BLaER1 treated with 17β-estradiol and CSF1 and Interleukin-3, amounts not matched to agents 10 nM and 100 nM (cell line): ENCODE measurements at regions not wholly inside any gene's neighbourhood (a gene's known extent, or its start where the extent isn't known, plus 50 kb on each side); places are given as distances from the start of the nearest gene placed in this dataset.

Experiments
- H3K27ac ChIP-seq, 11 experiments: shearing (Covaris generic); formaldehyde crosslinking; 2 replicates each; pipeline ENCODE4 v1.8.1; 2022
- H3K27me3 ChIP-seq, 11 experiments: shearing (Covaris generic); formaldehyde crosslinking; 2 replicates each; pipeline ENCODE4 v1.8.1; 2022
- H3K36me3 ChIP-seq, 11 experiments: shearing (Covaris generic); formaldehyde crosslinking; 2 replicates each; pipeline ENCODE4 v1.8.1; 2022
- H3K4me1 ChIP-seq, 10 experiments: shearing (Covaris generic); formaldehyde crosslinking; 2 replicates each; pipeline ENCODE4 v1.8.1; 2022
- H3K4me2 ChIP-seq, 11 experiments: shearing (Covaris generic); formaldehyde crosslinking; 2 replicates each; pipeline ENCODE4 v1.8.1; 2022
- H3K4me3 ChIP-seq, 10 experiments: shearing (Covaris generic); formaldehyde crosslinking; 2 replicates each; pipeline ENCODE4 v1.8.1; 2022
- H3K9ac ChIP-seq, 11 experiments: shearing (Covaris generic); formaldehyde crosslinking; 2 replicates each; pipeline ENCODE4 v1.8.1; 2022
- H3K9me3 ChIP-seq, 11 experiments: shearing (Covaris generic); formaldehyde crosslinking; replicated peaks in 1 of 11; 2 replicates each; pipeline ENCODE4 v1.8.1; 2022
- H4K20me1 ChIP-seq, 11 experiments: shearing (Covaris generic); formaldehyde crosslinking; 2 replicates each; pipeline ENCODE4 v1.8.1; 2022
- Cebpa-rat ChIP-seq, 11 experiments: shearing (Covaris generic); IDR thresholded peaks; 2 replicates each; pipeline ENCODE4 v1.8.1; 2022

DNA sequence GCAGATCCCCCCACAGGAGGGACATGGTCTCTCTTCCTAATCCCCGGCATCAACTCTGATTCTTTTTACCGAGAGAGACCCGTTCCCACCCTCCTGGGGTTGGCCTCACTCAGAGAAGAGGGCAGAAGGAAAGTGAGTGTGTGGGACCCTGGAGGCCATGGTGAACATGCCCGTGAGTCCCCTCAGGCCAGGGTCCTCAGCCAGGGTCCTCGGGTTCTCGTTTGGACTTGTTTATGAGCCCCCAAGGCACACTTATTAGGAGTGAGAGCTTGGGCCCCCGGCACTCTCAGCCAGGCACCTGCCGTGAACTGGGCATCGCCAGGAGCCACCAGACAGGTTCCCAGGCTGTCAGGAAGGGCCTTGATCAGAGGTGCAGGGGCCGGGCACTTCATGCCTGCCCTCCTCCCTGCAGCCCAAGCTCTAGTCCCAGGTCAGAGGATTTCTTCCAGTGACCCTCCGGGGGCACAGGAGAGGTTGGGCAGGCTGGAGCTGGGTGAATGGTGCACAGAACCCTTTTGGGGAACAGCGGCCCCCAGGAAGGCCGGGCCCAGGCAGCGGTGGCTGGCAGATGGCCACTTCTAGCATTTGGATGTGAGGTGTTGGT, 122.6 kb downstream of the CRYAA start:
- Histone ChIP-seq H3K27me3 (peaks cover 0 to 10% (median 0%) of the 10 kb centered on the region in 11 experiments; a peak in 1 of 22 replicates), H3K27ac (no peak overlapping the region), H3K4me2 (peak overlapping the region in 6 of 11 experiments; percentile 57 to 81 (median 78); a peak in 10 of 22 replicates), H3K9ac (no peak overlapping the region), H4K20me1 (no peaks in the 10 kb centered on the region; a peak in 2 of 22 replicates), H3K4me1 (peaks cover 25 to 93% (median 73%) of the 10 kb centered on the region in 10 experiments), H3K4me3 (no peak overlapping the region), H3K36me3 (no peaks in the 10 kb centered on the region), H3K9me3 (peaks cover 0 to 24% (median 11%) of the 10 kb centered on the region in 11 experiments; a peak in 14 of 22 replicates)
- TF ChIP-seq Cebpa-rat (IDR thresholded peaks at IDR 0.05) = no peak

DNA sequence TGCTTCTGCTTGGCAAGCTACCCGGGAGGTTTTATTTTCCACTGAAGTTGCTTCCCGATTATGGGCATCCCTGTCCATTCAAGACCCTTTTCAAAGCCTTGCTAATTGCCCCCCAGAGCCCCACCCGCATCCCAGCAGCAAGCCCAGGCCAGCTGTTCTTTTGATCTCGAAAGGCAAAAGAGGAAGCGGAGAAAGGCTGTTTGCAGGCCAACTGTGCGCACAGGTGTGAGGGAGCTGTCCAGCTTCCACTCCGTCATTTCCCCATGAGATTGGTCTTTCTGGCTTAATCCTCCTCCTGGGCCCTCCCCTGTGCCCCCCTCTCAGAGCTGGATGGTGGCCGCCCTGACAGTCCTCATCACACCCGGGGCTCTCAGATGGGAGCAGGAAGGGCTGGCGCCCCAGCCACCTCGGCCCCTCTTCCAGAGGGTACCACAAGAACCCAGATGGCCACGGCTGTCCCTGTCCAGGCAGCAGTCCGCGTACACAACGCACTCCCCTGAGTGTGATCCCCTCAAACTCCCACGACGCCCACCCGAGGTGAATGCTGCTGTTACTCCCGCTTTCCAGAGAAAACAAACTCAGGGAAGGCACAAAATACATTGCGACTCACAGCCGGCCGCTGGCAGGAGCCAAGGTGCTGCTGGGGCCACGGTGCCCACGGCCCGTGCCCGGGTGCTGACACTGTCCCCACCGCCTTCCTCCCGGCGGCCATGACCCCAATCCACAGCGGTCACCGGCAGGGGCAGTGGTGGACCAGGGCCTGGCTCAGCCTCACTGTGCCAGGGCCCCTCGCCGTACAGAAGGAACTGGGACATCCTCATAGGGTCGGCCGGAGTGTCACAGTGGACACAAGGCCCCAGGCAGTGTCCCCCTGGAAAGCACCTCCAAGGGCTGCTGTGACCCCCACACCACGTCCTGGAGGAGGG, 121.9 kb downstream of the CRYAA start:
- Histone ChIP-seq H3K36me3 (no peaks in the 10 kb centered on the region), H3K27me3 (peaks cover 0 to 5% (median 0%) of the 10 kb centered on the region in 11 experiments; a peak in 1 of 22 replicates), H3K4me3 (no peak overlapping the region), H3K4me1 (peaks cover 25 to 93% (median 71%) of the 10 kb centered on the region in 10 experiments), H3K9me3 (peaks cover 0 to 17% (median 7%) of the 10 kb centered on the region in 11 experiments; a peak in 14 of 22 replicates), H3K27ac (peak overlapping the region in 3 of 11 experiments; percentile 24 to 47 (median 25); a peak in 2 of 22 replicates), H3K9ac (no peak overlapping the region), H3K4me2 (peak overlapping the region in 10 of 11 experiments; percentile 35 to 83 (median 75); a peak in 20 of 22 replicates), H4K20me1 (no peaks in the 10 kb centered on the region; a peak in 2 of 22 replicates)
- TF ChIP-seq Cebpa-rat (IDR thresholded peaks at IDR 0.05) = no peak

DNA sequence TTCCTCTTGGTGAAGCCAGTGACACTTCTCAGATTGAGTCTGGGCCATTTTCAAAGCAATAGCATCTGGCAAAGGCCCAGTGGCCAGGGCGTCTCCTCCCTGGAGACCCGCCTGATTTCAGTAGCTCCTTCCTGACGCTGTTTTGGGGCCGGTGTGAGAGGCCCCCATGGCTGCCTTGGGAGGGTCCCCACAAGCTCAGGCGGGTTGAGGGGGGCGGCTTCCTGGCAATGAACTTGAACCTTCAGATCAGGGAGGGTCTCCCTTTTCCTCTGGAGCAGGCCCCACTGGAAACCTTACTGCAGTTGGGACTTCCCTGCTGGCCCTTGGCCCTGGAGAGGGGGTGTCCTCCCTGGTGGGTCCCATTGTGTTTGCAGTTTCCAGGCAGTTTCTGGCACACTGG, 121.2 kb downstream of the CRYAA start:
- H3K9me3 ChIP-seq = peaks cover 0 to 12% (median 5%) of the 10 kb centered on the region in 11 experiments; a peak in 8 of 22 replicates
- H3K36me3 ChIP-seq = no peaks in the 10 kb centered on the region
- H3K4me3 ChIP-seq = peak overlapping the region in 1 of 10 experiments; percentile 18; a peak in 1 of 20 replicates
- H3K4me1 ChIP-seq = peaks cover 20 to 85% (median 64%) of the 10 kb centered on the region in 10 experiments
- H3K9ac ChIP-seq = no peak overlapping the region
- peak overlapping the region in 10 of 11 experiments; percentile 35 to 83 (median 75); a peak in 19 of 22 replicates for H3K4me2 ChIP-seq
- H4K20me1 ChIP-seq = no peaks in the 10 kb centered on the region; a peak in 2 of 22 replicates
- peaks cover 0 to 5% (median 0%) of the 10 kb centered on the region in 11 experiments; a peak in 1 of 22 replicates for H3K27me3 ChIP-seq
- peak overlapping the region in 3 of 11 experiments; percentile 24 to 47 (median 25); a peak in 2 of 22 replicates for H3K27ac ChIP-seq
- TF ChIP-seq Cebpa-rat (IDR thresholded peaks at IDR 0.05) = no peak

DNA sequence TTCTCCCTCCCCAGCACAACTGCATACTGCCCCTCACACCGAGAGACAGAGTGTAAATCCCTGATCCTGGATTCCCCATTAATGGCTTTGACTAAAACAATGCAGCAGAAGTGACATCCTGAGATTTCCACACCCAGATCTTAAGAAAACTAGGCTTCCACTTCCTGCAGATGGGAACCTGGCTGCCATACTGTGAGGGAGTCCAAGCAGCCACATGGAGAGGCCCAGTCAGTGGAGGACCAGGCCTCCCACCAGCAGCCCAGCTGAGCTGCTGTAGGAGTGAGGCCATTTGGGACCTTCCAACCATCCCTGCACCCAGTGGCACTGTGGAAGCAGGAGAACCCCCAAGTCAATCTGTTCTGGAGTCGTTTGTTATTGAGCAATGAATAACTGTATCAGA, 120.6 kb downstream of the CRYAA start:
- Histone ChIP-seq H3K4me3 (no peak overlapping the region), H3K27me3 (peaks cover 0 to 4% (median 0%) of the 10 kb centered on the region in 11 experiments; a peak in 1 of 22 replicates)

DNA sequence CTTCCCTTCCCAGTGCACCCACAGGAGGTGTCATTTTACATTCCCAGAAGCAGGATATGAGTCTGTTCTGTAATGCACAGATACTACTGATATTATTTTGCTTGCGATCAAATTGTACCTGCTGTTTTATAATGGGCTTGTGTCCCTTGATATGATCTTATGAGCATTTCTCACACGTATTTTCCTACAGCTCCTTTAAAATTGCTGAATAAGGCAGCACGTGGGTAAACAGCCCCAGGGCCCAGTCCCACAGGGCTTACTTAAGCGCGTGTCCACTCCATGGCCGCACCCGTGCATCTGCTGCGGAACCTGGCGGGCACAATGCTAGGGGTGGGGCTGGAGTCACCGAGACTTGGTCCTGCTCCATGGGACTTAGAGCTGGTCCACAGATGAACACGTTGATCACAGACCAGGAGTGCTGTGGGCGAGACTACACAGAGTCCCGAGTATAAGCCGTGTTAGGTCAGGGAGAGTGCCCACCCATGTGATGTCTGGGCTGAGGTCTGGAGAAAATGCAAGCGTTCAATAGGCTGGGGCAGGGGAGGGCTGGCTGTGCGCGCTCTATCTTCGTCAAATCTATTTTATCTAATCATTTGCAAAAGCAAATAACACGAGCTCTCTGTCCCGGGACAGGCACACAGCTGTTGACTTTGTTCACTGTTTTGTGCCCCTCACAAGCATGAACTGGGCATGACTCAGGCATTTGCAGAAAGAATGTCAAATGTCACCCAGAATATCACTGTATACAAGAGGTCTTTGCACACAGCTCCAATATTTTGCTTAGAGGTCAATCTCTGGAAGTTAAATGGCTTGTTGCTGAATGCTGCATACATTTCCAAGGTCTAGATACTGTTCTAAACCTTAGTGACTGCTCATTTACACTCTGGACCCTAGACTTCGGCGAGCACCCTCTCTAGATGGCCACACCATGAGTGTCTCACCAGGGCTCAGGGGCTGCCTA, 119.3 kb downstream of the CRYAA start:
- no peak for TF ChIP-seq Cebpa-rat (IDR thresholded peaks at IDR 0.05)
- Histone ChIP-seq H3K4me2 (peak overlapping the region in 6 of 11 experiments; percentile 24 to 68 (median 57); a peak in 9 of 22 replicates), H3K4me1 (peaks cover 16 to 67% (median 50%) of the 10 kb centered on the region in 10 experiments), H4K20me1 (no peaks in the 10 kb centered on the region; a peak in 1 of 22 replicates), H3K27ac (peak overlapping the region in 4 of 11 experiments; percentile 27 to 63 (median 54); a peak in 7 of 22 replicates), H3K4me3 (no peak overlapping the region), H3K36me3 (no peaks in the 10 kb centered on the region), H3K27me3 (no peaks in the 10 kb centered on the region), H3K9me3 (peaks cover 0 to 12% (median 5%) of the 10 kb centered on the region in 11 experiments; a peak in 8 of 22 replicates), H3K9ac (no peak overlapping the region)

More for the DNA sequence above, 120.6 kb downstream of the CRYAA start:
- no peak for TF ChIP-seq Cebpa-rat (IDR thresholded peaks at IDR 0.05)
- H3K4me2 ChIP-seq = peak overlapping the region in 8 of 11 experiments; percentile 57 to 83 (median 78); a peak in 12 of 22 replicates
- H3K4me1 ChIP-seq = peaks cover 16 to 80% (median 58%) of the 10 kb centered on the region in 10 experiments
- no peaks in the 10 kb centered on the region; a peak in 2 of 22 replicates for H4K20me1 ChIP-seq
- no peak overlapping the region for H3K9ac ChIP-seq
- H3K36me3 ChIP-seq = no peaks in the 10 kb centered on the region
- peak overlapping the region in 1 of 11 experiments; percentile 47; a peak in 1 of 22 replicates for H3K27ac ChIP-seq
- peaks cover 0 to 12% (median 5%) of the 10 kb centered on the region in 11 experiments; a peak in 8 of 22 replicates for H3K9me3 ChIP-seq

DNA sequence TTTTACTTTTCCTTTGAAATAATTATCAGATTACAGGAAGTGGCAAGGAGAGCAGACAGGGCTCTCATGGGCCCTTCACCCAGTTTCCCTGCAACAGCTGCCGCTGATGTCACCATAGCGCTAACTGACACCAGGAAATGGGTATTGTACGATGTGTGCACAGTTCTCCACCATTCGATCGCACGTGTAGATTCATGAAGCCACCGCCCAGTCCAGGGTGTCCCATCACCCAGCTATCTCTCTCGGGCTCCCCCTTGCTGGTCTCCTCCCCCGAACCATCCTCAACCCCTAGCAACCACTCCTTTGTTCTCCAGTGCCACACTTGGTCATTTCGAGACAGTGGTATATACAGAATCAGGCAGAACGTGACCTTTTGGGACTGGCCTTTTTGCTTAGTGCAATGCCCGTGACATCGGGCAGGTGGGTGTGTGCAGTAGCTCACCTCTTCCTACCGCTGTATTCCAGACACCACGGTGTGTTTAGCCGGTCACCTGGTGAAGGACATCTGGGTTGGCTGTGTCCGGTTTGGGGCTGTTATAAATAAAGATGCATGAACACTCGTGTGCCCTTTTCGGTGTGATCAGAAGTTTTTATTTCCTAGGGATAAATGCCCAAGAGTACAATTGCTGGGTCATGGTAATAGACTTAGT, 118.4 kb downstream of the CRYAA start:
- no peaks in the 10 kb centered on the region; a peak in 1 of 22 replicates for H4K20me1 ChIP-seq
- peak overlapping the region; percentile 24 to 68 (median 41) for H3K4me2 ChIP-seq
- no peaks in the 10 kb centered on the region for H3K27me3 ChIP-seq
- H3K9ac ChIP-seq = peak overlapping the region in 1 of 11 experiments; percentile 28; a peak in 1 of 22 replicates
- peak in 1 of 11 experiments; percentile 48; a peak in 1 of 22 replicates for TF ChIP-seq Cebpa-rat (IDR thresholded peaks at IDR 0.05)
- no peaks in the 10 kb centered on the region for H3K36me3 ChIP-seq
- peaks cover 0 to 12% (median 5%) of the 10 kb centered on the region in 11 experiments; a peak in 8 of 22 replicates for H3K9me3 ChIP-seq
- peaks cover 10 to 60% (median 42%) of the 10 kb centered on the region in 10 experiments for H3K4me1 ChIP-seq
- peak overlapping the region in 5 of 11 experiments; percentile 0 to 63 (median 46); a peak in 9 of 22 replicates for H3K27ac ChIP-seq
- H3K4me3 ChIP-seq = no peak overlapping the region

DNA sequence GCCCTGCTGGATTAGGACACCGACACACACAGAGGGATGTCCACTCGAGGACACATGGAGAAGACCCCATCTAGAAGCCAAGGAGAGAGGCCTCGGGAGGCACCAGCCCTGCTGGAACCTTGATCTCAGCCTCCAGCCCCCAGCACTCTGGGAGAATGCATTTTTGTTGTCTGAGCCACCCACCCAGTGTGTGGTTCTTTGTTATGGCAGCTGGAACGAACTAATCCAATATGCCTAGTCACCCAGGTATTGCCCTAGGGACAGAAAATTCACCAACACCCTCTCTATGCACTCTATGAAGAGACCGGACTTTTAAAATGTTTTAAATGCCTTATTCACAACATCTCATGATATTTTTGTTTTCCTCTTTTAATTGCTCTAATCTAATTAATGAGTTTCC, 117.4 kb downstream of the CRYAA start:
- no peaks in the 10 kb centered on the region for H3K27me3 ChIP-seq
- no peaks in the 10 kb centered on the region for H3K36me3 ChIP-seq
- H3K4me1 ChIP-seq = peaks cover 10 to 58% (median 41%) of the 10 kb centered on the region in 10 experiments
- H3K4me3 ChIP-seq = no peak overlapping the region
- TF ChIP-seq Cebpa-rat (IDR thresholded peaks at IDR 0.05) = no peak
- H3K4me2 ChIP-seq = peak overlapping the region in 5 of 11 experiments; percentile 12 to 68 (median 56); a peak in 5 of 22 replicates
- peaks cover 0 to 12% (median 5%) of the 10 kb centered on the region in 11 experiments; a peak in 8 of 22 replicates for H3K9me3 ChIP-seq
- H4K20me1 ChIP-seq = peaks cover 0 to 5% (median 0%) of the 10 kb centered on the region in 11 experiments; a peak in 1 of 22 replicates
- peak overlapping the region in 4 of 11 experiments; percentile 31 to 61 (median 45); a peak in 6 of 22 replicates for H3K27ac ChIP-seq
- H3K9ac ChIP-seq = no peak overlapping the region
